ENCODE measurements at regions not wholly inside any gene's neighbourhood (a gene's known extent, or its start where the extent isn't known, plus 50 kb on each side); places are given as distances from the start of the nearest gene placed in this dataset.

GRCh38 chr10:104559935-104560334 is 81.2 kb upstream of the SORCS3 start:
- Histone ChIP-seq H4K5ac (ENCODE audit: low read depth, low read length) (no peak overlapping the region), H3K23ac (ENCODE audit: low read depth, low read length) (no peak overlapping the region), H3K4me2 (ENCODE audit: low read depth, low read length) (no peak overlapping the region), H2BK120ac (ENCODE audit: low read depth, low read length) (no peak overlapping the region), H3K56ac (ENCODE audit: extremely low read depth, insufficient read depth, low read length) (no peak overlapping the region), H3K4me3 (ENCODE audit: insufficient read depth, low read depth, low read length) (no peak overlapping the region), H2AK5ac (ENCODE audit: low read depth, low read length) (no peak overlapping the region), H3K79me1 (ENCODE audit: low read depth in 1 of 2, low read length in 2 of 2) (no peaks in the 10 kb centered on the region), H2BK20ac (ENCODE audit: low read depth, low read length) (no peak overlapping the region), H3K27ac (ENCODE audit: insufficient read depth, low read length) (no peak overlapping the region), H3K27me3 (ENCODE audit: control insufficient read depth, insufficient read depth, low read length) (no peaks in the 10 kb centered on the region), H3K9me1 (ENCODE audit: insufficient read depth, low read length) (no peaks in the 10 kb centered on the region), H3K14ac (replicated peaks; ENCODE audit: low read depth, low read length) (no peak overlapping the region), H2AFZ (replicated peaks; ENCODE audit: low read length, poor library complexity) (no peak overlapping the region), H2BK5ac (ENCODE audit: low read depth, low read length, poor library complexity, severe bottlenecking) (no peak overlapping the region), H3K4ac (ENCODE audit: low read depth, low read length) (no peak overlapping the region), H3K4me1 (ENCODE audit: control insufficient read depth, insufficient read depth, low read length) (no peaks in the 10 kb centered on the region), H3K9ac (ENCODE audit: low read depth, low read length) (no peak overlapping the region), H3K9me3 (ENCODE audit: control insufficient read depth, insufficient read depth, low read length) (no peaks in the 10 kb centered on the region), H4K20me1 (ENCODE audit: insufficient read depth, low read length) (no peaks in the 10 kb centered on the region), H2AK9ac (replicated peaks; ENCODE audit: low read depth, low read length, poor library complexity) (no peak overlapping the region), H3K18ac (ENCODE audit: low read depth, low read length) (no peak overlapping the region), H3K36me3 (ENCODE audit: control insufficient read depth, insufficient read depth, low read length) (no peaks in the 10 kb centered on the region), H2BK15ac (ENCODE audit: low read depth, low read length) (no peak overlapping the region), H4K91ac (ENCODE audit: insufficient read depth, low read depth, low read length) (no peak overlapping the region), H4K8ac (ENCODE audit: low read depth in 2 of 2, low read length in 2 of 2) (no peak overlapping the region)
- POLR2A ChIA-PET (ENCODE audit: unreplicated experiment): no interaction called here
- DNase-seq (no peak), ATAC-seq (ENCODE audit: low read depth) (no peak)
- intact Hi-C loops (cut with micrococcal nuclease) (no loop called here), in situ Hi-C loops (cut with MboI; ENCODE audit: low sequenced_read_pairs) (no loop called here), dilution Hi-C loops (cut with HindIII; ENCODE audit: low sequenced_read_pairs, unreplicated experiment) (no loop called here)
- TF ChIP-seq SMC3 (IDR thresholded peaks at IDR 0.05; ENCODE audit: low read depth, low read length) (no peak), RFX5 (IDR thresholded peaks at IDR 0.05; ENCODE audit: low read depth, low read length) (no peak), MAZ (IDR thresholded peaks at IDR 0.05; ENCODE audit: borderline replicate concordance, low read depth, low read length) (no peak), RAD21 (IDR thresholded peaks at IDR 0.05; ENCODE audit: low read length) (no peak), BHLHE40 (IDR thresholded peaks at IDR 0.05; ENCODE audit: low read depth, low read length) (no peak), POLR2A (IDR thresholded peaks at IDR 0.05; ENCODE audit: low read depth, low read length) (no peak), MAFK (IDR thresholded peaks at IDR 0.05; ENCODE audit: low read depth, low read length) (no peak), CHD1 (IDR thresholded peaks at IDR 0.05; ENCODE audit: low read depth, low read length) (no peak), FOS (IDR thresholded peaks at IDR 0.05; ENCODE audit: low read depth, low read length) (no peak), MXI1 (IDR thresholded peaks at IDR 0.05; ENCODE audit: borderline replicate concordance, low read depth, low read length) (no peak), RCOR1 (IDR thresholded peaks at IDR 0.05; ENCODE audit: insufficient replicate concordance, low read length) (no peak), CEBPB (IDR thresholded peaks at IDR 0.05; ENCODE audit: low read depth, low read length) (no peak), CTCF (conservative IDR thresholded peaks at IDR 0.05; ENCODE audit: low read depth, low read length) (no peak), USF2 (IDR thresholded peaks at IDR 0.05; ENCODE audit: low read depth, low read length) (no peak), ELK1 (IDR thresholded peaks at IDR 0.05; ENCODE audit: borderline replicate concordance, low read depth, low read length) (no peak), NFE2L2 (IDR thresholded peaks at IDR 0.05; ENCODE audit: low read depth, low read length) (no peak)
- no CpG with 5 or more reads among the region's 5 CpGs for WGBS, 2 experiments (ENCODE audit: extremely low coverage in 2 of 2, insufficient read length in 1 of 2)
- no TSS peak for BruUV-seq (replicated peaks)
- CTCF ChIA-PET: no interaction called here
